IMR-90 (cell line): ENCODE measurements at regions not wholly inside any gene's neighbourhood (a gene's known extent, or its start where the extent isn't known, plus 50 kb on each side); places are given as distances from the start of the nearest gene placed in this dataset.

ENCODE experiments used
- POLR2A ChIP-seq: IDR thresholded peaks from 2 replicates; pipeline ENCODE4 v1.6.1; 2012; ENCODE audit warnings: mild to moderate bottlenecking, low read depth, low read length
- SMC3 ChIP-seq: fragments of 150-350 bp; IDR thresholded peaks from 2 replicates; pipeline ENCODE4 v1.6.1; 2016; ENCODE audit warnings: low read depth, mild to moderate bottlenecking, antibody characterized with exemption, low read length, moderate library complexity

DNA sequence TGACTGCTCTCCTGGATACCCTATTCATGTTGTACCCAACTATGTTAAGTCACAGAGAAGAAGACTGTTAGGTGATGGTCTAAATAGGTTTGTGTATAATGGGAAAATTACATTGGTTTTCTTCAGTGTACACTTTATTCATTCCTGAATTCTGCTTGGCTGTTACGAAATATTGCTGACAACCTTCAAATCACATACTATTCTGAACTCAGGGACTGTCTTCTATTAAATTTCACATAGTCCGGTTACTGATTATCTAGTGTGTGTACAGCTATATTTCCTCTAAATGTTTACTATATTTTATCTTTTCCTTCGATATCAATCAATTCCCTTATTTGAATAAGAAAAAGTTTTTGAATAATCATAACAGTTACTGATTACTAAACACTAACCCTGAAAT, 1090.3 kb upstream of the CITED2 start:
- TF ChIP-seq POLR2A (no peak), SMC3 (no peak)
